ENCODE measurements at regions not wholly inside any gene's neighbourhood (a gene's known extent, or its start where the extent isn't known, plus 50 kb on each side); places are given as distances from the start of the nearest gene placed in this dataset.

DNA sequence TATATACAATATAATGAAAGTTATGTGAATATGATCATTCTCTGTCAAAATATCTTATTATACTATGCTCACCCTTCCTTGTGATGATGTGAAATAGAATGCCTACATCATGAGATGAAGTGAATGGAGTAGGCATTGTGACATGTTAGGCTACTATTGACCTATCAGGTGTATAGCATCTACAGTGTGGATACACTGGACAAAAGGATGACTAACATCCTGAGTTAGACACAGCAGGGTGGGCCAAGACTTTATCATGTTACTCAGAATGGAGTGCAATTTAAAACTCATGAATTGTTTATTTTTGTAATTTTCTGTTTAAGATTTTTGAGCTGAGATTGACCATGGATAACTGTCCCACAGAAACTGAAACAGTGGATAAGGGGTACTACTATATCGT, 53.4 kb upstream of the NAV3 start:
- no peak for DNase-seq

DNA sequence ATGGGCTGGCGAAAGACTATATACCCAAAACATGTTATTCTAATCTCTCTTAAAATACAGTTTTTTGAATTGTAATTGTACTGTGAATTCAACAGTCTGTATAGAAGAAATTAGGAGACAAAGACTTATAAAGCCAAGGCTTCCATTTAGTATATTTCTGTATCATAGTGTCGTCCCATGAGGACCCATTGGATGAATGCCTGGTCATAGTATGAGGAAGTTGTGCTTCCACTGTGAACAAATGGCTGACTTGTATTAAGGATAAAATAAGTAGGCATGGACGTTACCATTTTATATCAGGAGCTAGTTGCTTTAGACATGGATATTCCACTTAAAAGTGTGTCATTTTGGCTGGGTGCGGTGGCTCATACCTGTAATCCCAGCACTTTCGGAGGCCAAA, 55.9 kb upstream of the NAV3 start:
- no peak for DNase-seq

DNA sequence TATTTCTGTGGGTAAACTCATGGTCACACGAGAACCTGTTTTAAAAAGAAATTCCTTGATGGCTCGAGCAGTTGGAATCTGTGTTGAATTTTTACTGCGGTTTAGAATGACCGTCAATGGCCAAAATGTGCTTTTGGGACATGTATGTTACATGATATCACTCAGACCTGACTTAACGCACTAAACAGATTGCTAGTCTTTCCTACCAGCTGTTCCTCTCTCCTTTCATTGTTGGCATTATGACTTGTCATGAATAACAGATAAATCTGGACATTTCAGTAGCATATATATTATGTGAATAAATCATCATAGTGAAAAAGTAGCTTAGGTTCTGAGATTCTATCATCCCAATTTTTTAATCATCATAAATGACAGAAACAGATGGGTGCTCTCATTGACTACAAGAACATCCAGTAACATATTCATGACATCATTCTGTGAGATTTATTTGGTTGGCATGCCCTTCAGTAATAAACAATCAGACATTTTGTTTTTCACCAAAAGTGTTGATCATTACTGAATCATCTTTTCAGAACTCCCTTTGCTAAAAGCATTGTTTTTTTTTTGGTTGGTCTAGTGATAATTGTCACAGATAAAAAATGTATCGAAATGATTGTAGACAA, 57.9 kb upstream of the NAV3 start:
- DNase-seq: no peak

DNA sequence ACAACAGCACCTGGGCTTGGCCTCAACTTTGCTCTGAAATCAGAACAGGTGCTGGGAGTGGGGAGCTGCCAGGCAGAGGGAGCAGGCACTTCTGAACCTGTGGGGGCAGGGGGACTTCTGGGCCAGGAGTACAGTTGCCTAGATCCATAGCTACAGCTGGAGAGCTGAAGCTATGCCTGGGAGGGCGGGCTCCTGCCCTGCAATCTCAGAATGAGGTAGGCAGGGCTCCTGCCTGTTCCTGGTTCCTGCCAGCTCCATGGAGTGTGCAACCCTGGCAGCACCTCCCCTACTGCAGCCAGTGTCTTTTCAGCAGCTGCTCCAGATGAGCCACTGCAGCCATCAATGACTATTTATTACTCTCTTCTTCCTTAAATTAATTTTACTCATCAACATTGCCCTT, 62.1 kb upstream of the NAV3 start:
- no peak for DNase-seq

DNA sequence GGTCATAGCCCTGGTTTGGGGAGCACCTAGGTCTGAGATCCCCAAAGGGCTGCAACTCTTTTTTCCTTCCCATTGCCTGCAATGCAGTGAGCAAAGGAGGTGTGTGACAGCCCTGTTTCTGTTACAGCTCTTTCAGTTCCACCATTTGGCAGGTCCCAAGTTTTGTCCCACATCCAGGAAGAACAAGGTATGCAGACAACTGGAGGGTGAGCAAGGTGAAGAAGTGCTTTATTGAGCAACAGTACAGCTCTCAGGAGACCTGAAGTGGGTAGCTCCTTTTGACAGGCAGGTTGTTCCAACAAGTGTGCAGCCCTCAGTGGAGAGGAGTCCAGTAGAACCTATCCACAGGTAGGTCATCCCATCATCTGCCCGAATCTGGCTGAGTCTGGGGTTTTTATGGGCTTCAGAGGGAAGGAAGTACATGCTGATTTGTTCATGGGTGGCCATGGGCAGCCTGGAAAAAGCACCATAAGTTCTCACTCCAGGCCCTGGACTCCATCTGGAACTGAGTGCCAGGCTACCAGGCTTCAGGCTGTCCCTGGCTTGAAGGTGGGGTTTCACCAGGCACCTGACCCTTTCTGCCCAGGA, 62.8 kb upstream of the NAV3 start:
- DNase-seq: no peak

DNA sequence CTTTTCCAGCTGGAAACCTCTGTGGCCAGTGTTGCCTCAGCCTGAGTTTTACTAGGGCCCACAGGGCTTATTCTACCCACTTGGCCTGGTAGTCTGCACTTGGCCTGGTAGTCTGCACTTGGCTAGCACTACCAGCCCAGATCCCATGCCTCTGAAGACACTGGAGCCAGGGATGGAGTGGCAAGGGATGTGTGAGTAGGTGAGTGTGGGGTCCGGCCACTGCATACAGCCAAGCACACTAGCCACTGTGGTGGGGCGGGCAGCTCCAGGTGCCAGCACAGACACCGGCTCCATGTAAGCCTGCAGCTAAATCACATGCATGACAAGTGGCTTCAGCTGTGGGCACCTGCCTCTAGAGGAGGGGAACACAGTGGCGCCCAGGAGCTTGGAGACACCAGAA, 63.4 kb upstream of the NAV3 start:
- no peak for DNase-seq

DNA sequence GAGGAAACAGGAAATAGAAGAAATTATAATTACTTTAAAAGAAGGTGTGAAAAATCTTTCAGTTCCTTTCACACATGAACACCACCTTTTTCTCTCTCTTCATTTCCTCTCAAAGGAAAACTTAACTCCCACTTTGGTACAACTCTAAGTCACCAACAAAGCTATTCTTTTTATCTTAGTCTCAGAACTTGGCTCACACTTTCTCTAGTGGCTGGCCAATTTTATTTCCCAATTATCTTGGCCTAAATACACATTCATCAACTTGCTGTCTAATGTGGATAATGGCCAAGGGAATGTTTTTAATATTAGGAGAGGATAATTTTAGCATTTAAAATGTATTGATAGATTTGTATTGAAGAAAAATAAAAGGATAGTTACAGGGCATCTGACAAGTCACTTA, 64.5 kb upstream of the NAV3 start:
- no peak for DNase-seq

DNA sequence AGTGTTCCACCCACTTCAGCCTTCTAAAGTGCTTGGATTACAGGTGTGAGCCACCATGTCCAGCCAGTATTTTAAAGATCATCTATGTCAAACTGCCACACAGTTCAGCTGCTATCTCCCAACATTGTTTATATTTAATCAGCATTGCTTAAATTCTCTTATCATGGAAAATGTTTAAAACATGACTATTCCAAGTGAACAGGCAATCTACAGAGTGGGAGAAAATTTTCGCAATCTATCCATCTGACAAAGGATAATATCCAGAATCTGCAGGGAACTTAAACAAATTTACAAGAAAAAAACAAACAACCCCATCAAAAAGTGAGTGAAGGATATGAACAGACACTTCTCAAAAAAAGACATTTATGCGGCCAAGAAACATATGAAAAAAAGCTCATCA, 69.4 kb upstream of the NAV3 start:
- DNase-seq: no peak

DNA sequence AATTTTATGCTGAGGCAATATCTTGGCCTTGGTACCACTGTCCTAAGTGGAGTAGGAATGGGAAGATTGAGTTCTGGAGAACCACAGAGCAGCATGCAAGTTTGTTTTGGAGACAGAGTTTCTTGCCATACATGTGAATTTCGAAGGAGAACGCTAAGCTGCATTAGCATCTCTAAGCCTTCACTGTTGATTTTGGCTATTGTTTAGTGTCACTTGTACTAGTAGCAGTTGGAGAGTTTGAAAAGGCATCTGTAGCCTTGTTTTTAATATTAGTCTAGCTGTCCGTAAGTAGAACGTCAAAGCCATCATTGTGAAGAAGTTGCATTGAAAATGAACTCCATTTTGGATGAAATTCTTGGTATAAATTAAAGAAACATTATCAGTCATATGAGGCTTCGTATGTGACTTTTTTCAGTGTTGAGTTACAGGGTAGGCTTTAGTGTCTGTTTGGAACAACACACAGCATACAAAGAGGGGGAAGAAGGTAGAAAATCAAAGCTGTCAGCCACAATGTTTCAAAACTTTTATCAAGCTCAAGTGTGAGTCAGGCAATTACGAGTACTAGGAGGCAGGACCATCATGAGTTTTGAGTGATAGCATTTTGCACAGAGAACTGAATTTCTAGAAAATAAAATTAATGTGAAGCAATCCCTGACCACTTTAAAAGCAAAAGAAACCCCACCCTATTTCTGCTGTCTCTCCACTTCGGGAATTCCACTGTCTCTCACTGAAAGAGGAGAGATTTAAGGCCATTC, 70.2 kb upstream of the NAV3 start:
- no peak for DNase-seq

DNA sequence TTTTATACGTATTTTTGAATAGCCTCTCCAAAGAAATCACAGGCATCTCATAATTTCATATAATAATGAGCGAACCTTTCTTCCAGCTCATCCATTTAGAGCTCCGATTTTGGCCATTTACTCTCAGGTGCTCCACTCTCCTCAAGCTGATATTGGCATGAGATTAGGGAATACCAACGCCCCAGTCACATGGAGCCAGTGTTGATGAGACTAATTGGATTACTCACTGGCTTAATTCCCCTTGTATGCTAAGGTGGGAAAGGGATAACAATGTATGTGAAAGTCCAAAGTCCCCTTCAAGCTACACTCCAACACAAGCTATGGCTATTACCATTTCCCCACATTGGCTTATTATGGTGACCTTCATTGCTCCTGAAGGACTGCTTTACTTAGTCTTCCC, 76.6 kb upstream of the NAV3 start:
- no peak for DNase-seq

DNA sequence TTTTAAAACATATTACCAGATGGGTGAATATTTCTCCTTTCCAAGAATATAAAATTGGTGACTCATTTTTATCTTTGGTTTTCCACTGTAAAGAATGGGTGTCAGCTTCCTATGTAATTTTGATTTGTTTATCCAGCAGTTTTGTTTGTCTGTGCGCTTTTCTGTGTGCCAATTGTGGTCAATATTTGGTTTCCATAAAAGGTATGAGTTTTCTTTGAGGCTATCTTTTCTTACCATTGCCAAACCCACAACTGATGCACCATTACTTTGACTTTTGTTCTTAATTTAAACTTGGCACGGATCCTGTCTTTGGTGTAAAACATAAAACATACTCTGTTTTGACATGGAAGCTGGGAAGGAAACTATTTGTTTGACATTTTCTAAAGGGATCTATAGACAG, 78.8 kb upstream of the NAV3 start:
- DNase-seq: no peak

DNA sequence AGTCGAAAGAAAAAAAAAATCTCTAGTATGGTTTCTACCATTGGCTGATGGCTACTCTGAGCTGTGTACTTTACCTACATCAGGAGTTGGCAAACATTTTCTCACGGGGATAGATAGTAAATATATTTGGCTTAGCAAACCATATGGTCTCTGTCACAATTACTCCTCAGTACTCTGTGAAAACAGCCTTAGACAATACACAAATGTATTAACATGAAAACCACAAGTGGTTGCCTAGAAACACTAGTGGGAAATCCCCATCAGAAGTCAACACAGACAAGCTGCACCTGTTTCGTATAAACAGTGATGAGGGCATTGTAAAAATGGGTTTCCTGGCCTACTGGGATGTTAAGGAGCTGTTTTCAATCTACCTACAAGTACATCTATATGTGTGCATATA, 84.6 kb upstream of the NAV3 start:
- DNase-seq: peak; percentile 10

DNA sequence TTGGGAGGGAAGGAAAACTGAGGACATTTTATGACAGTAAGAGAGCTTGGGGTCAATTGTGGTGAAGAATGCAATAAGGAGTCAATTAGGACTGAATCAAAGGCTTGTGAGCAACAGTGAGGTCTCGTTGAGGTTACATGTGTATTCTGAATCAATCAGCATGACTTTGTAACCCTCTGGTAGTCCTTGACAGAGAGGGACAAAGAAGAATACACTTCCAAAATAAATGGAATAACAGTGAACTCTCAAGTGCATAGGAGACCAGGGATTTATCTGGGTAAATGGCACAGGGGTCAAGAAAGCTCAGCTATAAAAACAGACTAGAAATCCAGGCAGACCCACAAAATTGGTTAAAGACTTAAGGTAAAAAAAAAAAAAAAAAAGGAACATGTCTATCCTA, 85.1 kb upstream of the NAV3 start:
- no peak for DNase-seq

DNA sequence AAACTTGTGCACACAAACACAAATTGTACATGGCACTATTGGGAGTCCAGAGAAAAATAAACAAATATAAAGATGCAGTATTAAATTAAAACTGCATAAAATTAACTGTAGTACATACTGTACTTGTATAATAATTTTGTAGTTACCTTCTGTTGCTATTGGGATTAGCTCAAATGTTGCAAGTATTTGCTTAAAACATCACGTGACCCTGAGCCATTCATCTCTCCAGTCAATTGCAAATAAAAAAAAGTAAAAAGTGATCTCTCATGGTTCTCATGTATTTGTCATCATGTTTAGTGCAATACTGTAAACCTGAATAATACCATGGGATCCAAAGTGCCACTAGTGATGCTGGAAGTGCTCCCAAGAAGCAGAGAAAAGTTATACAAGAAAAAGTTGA, 88.1 kb upstream of the NAV3 start:
- no peak for DNase-seq

DNA sequence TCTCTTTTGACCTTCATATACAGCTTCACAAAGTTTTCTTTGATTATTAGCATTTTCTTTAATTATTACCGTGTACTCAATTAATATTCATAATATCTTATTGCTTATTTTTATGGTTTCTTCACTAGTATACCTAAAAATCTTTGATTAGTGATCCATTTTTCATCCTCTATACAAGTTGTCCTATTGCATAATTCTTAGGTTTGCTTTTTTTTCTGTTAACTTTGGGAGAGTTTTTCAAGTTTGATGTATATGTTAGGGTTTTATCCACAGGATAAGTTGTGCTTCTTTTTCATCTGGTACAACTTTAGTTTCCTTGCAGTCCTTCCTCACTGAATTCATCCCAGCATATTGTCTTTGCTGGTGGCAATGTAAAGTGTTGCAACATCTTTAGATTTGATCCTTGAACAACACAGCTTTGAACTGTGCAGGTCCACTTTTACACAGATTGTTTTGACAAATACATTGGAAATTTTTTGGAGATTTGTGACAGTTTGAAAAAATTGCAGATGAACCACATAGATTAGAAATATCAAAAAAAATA, 88.6 kb upstream of the NAV3 start:
- no peak for DNase-seq

DNA sequence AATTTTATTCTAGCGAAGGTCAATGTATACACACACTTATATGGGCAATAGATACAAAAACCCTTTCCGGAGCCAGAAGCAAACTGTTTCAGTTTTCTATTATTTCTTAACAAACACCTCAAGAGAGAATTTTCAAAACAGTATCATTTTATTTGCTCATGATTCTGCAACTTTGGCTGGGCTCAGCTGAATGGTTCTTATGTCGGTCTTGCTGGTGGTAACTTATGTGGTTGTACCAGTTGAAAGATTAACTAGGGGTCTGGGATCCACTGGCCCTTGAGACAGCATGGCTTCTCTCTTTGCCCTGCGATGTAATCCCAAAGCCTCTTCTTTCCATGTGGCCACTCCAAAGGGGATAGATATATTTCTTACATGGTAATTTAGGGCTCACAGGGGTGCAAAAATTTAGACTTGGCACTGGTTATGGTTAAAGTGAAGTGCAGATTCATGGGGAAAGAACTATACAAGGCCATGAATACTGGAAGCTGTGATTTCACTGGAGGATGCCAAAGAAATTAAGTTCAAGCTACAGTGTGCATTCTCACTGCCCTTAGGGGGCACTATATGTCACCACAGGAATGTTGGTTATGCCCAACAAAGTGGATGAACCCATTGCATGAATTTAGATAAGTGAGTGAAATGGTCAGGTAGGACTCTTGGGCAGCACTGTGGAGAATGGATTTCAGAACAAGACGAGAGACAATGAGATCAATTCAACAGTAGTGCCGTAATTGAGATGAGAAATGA, 94.3 kb upstream of the NAV3 start:
- DNase-seq: no peak

DNA sequence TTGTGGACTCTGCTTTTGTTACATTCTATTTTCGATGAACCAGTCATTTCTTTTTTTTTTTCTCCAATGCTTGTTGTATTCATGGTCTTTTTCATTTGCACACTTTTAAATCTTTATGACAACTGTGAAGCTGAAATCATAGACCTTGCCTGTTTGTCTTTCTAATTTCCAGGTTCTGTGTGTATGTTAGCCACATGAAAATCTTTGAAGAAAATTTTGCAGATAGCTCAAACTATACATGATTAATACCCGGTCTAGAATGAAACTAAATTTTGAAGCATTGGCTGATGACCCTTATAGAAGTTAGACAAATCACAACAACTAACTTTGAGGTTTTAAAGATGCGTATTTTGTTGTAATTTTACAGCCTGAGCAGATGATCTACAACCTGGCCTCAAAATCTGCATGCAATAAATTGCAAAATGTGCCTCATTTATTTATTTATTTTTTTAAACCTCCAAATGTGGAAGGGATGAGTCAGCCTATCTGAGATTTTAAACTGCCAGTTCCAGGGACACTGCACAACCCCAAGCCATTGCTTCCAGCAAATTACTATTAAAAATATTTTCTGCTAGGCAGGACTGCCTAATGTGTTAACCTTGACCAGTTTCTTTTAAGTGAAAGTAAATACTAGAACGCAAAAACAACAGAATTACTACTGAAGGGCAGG, 96.3 kb upstream of the NAV3 start:
- DNase-seq: no peak

DNA sequence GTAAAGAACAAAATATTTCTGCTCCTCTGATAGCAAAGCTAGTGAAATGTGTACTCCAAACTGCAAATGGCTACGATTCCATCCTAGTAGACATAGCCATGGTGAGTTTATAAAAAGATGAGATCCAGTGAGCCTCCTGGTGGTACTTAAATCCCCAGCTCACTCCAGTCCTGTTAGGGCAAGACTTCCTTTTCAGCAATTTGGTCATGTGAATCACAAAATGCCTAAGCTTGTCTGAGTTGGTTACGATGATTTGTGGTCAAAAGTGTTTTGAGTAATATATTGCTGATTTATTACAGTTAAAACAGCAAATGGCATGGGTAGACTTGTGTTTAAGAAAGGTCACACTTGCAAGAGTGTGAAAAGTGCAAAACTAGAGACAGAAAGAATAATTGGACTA, 102.7 kb upstream of the NAV3 start:
- DNase-seq: no peak

DNA sequence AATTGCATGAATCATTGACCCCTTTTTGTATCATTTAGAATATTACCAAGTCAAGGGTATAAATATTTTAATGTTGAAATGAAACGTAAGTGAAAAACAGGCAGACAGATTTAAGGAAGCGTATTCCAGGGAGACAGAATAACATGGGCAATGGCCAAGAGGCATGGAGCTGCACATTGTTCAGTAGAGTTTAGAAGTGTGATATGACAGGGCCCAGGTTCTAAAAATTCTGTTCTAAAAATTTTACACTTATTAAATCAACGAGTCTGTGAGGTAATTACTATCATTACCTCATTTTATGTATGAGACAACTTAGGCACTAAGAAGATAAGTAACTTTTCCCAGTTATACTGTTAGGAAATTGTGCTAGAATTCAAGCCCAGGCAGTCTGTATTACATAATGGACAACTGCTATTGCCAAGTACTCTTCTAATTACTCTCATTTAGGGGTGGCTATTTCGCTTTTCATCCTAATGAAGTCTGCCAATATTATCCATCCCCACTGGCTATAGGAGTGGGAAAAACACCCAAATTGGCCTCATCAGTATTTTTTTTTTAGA, 103.2 kb upstream of the NAV3 start:
- DNase-seq: no peak

DNA sequence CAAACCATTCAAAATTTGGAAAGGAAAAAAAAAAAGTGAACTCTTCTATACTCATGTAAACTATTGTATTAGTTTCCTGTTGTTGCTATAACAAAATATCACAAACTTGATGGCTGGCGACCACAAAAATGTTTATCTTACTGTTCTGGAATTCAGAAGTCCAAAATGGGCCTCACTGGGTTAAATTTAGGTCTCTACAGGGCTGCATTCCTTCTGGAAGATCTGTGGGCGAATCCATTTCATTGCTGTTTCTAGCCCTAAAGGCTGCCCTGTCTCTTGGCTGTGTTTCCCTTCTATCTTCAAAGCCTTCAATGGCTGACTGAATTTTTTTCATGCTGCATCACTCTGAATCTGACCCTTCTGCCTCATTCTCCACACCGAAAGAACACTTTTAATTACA, 105.1 kb upstream of the NAV3 start:
- no peak for DNase-seq

DNA sequence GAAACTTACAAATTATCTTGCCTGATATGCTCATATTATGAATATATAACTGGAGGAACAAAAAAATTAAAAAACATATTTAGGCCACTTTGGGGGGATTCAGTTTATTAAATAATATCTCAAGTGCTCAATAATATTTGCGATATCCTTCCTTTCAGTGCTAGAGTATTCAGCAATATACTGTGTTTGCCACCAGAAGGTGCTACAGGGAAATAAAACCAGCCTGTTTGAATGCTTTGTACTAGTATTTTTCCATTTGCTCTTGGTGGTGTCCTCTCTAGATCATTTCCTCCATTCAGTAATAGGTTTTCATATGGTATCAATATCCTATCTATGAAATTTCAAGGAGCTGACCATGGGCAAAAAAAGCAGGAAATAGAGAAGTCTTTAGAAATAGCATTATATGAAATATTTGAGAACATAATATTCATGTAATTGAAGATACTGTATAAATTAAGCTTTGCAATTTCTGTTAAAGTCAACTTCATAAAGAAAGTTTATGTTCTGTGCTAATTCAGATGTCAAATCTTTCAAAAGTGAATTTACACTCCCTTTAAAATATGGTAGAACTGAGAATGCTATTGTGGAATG, 106.2 kb upstream of the NAV3 start:
- DNase-seq: peak; percentile 50

DNA sequence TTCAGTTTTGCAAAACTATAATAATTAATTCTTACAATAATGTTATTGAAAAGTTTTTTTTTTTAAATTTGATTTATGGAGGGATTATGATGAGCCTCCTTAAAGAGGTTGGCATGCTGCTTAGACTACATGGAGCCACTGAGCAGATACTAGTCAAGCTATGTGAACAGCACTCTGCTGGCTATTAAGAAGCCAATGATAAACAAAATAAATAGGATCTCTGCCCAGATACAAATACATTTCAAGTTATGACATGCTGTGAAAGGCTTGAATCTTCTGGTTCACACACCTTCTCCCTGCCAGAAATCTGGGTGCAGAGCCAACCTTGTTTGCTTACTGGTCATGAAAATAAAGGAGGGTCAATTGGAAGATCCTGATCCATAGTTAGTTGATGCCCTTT, 107.4 kb upstream of the NAV3 start:
- DNase-seq: no peak
